Activated T-cell treated with anti-CD3 and anti-CD28 coated beads, Interleukin-2, amount 50 U/mL, for 4 hours (primary cell): ENCODE measurements at regions not wholly inside any gene's neighbourhood (a gene's known extent, or its start where the extent isn't known, plus 50 kb on each side); places are given as distances from the start of the nearest gene placed in this dataset.

Experiments used
- ATAC-seq, 2 donors: fragments of 200-7000 bp; cut with Tn5 transposase; one replicate each; pipeline ENCODE4 v1.10.0; 2021
- DNase-seq: peaks from one replicate; pipeline ENCODE4 v3.0.0-alpha.2; 2020
- H3K27me3 Mint-ChIP-seq: one replicate; pipeline ENCODE4 v1.8.0; 2021; ENCODE audit warnings: low read depth, mixed read lengths
- H3K36me3 Mint-ChIP-seq: one replicate; pipeline ENCODE4 v1.8.0; 2022; ENCODE audit warnings: mixed read lengths; ENCODE audit not compliant: insufficient read depth
- H3K4me1 Mint-ChIP-seq: one replicate; pipeline ENCODE4 v1.8.0; 2021; ENCODE audit warnings: low read depth, mixed read lengths
- H3K4me3 Mint-ChIP-seq: one replicate; pipeline ENCODE4 v1.8.0; 2021; ENCODE audit warnings: mild to moderate bottlenecking, moderate library complexity, mixed read lengths
- H3K9me3 Mint-ChIP-seq: one replicate; pipeline ENCODE4 v1.8.0; 2021; ENCODE audit warnings: mixed read lengths

- ATAC-seq, result no peak
- Mint-ChIP-seq H3K4me3 (no peak overlapping the region), H3K9me3 (peaks cover 5% of the 10 kb centered on the region), H3K27me3 (peaks cover 3% of the 10 kb centered on the region), H3K4me1 (no peaks in the 10 kb centered on the region), H3K36me3 (no peaks in the 10 kb centered on the region)
- no peak for DNase-seq
Observed at GRCh38 chr12:88951177-88951576, 370.9 kb upstream of the KITLG start.

GRCh38 chr12:88947486-88948043 lies 367.3 kb upstream of the KITLG start:
- no peaks in the 10 kb centered on the region for H3K36me3 Mint-ChIP-seq

GRCh38 chr12:88946372-88946997 lies 366.2 kb upstream of the KITLG start:
- Mint-ChIP-seq H3K9me3 (peaks cover 5% of the 10 kb centered on the region), H3K27me3 (peaks cover 8% of the 10 kb centered on the region), H3K36me3 (no peaks in the 10 kb centered on the region), H3K4me3 (no peak overlapping the region), H3K4me1 (no peaks in the 10 kb centered on the region)
- ATAC-seq (no peak), DNase-seq (no peak)

More at GRCh38 chr12:88947486-88948043, 367.3 kb upstream of the KITLG start:
- H3K4me3 Mint-ChIP-seq, result no peak overlapping the region
- H3K4me1 Mint-ChIP-seq, result no peaks in the 10 kb centered on the region
- ATAC-seq, result no peak
- peaks cover 8% of the 10 kb centered on the region for H3K27me3 Mint-ChIP-seq
- peaks cover 5% of the 10 kb centered on the region for H3K9me3 Mint-ChIP-seq
- no peak for DNase-seq

GRCh38 chr12:88945051-88945732 lies 364.9 kb upstream of the KITLG start:
- Mint-ChIP-seq H3K9me3 (peaks cover 5% of the 10 kb centered on the region), H3K4me1 (no peaks in the 10 kb centered on the region), H3K4me3 (no peak overlapping the region), H3K36me3 (no peaks in the 10 kb centered on the region), H3K27me3 (peaks cover 8% of the 10 kb centered on the region)
- ATAC-seq (no peak), DNase-seq (no peak)

GRCh38 chr12:88944397-88944796 lies 364.1 kb upstream of the KITLG start:
- Mint-ChIP-seq H3K4me3 (no peak overlapping the region), H3K9me3 (peaks cover 2% of the 10 kb centered on the region), H3K27me3 (peaks cover 8% of the 10 kb centered on the region), H3K36me3 (no peaks in the 10 kb centered on the region), H3K4me1 (no peaks in the 10 kb centered on the region)
- DNase-seq, result no peak
- no peak for ATAC-seq

- no peak for DNase-seq
- no peaks in the 10 kb centered on the region for H3K36me3 Mint-ChIP-seq
- H3K9me3 Mint-ChIP-seq, result no peaks in the 10 kb centered on the region
- H3K4me3 Mint-ChIP-seq, result no peak overlapping the region
- peaks cover 2% of the 10 kb centered on the region for H3K27me3 Mint-ChIP-seq
- ATAC-seq, result no peak
- H3K4me1 Mint-ChIP-seq, result no peaks in the 10 kb centered on the region
Observed at GRCh38 chr12:88940854-88941253, 360.6 kb upstream of the KITLG start.

GRCh38 chr12:88935856-88936255 lies 355.6 kb upstream of the KITLG start:
- Mint-ChIP-seq H3K4me3 (no peak overlapping the region), H3K9me3 (no peaks in the 10 kb centered on the region)

GRCh38 chr12:88934163-88934747 lies 354.0 kb upstream of the KITLG start:
- H3K9me3 Mint-ChIP-seq, result no peaks in the 10 kb centered on the region
- H3K36me3 Mint-ChIP-seq, result no peaks in the 10 kb centered on the region
- no peak overlapping the region for H3K4me3 Mint-ChIP-seq
- peaks cover 4% of the 10 kb centered on the region for H3K27me3 Mint-ChIP-seq
- DNase-seq (no peak), ATAC-seq (no peak)
- H3K4me1 Mint-ChIP-seq, result no peaks in the 10 kb centered on the region

More at GRCh38 chr12:88935856-88936255, 355.6 kb upstream of the KITLG start:
- no peak for ATAC-seq
- DNase-seq, result no peak
- H3K4me1 Mint-ChIP-seq, result no peaks in the 10 kb centered on the region
- no peaks in the 10 kb centered on the region for H3K27me3 Mint-ChIP-seq
- no peaks in the 10 kb centered on the region for H3K36me3 Mint-ChIP-seq

GRCh38 chr12:88932457-88932856 lies 352.2 kb upstream of the KITLG start:
- no peak for ATAC-seq
- no peak overlapping the region for H3K4me3 Mint-ChIP-seq
- H3K36me3 Mint-ChIP-seq, result no peaks in the 10 kb centered on the region
- no peaks in the 10 kb centered on the region for H3K4me1 Mint-ChIP-seq
- DNase-seq, result no peak
- peaks cover 4% of the 10 kb centered on the region for H3K27me3 Mint-ChIP-seq
- H3K9me3 Mint-ChIP-seq, result no peaks in the 10 kb centered on the region

GRCh38 chr12:88931598-88931997 lies 351.3 kb upstream of the KITLG start:
- Mint-ChIP-seq H3K4me1 (no peaks in the 10 kb centered on the region), H3K27me3 (peaks cover 4% of the 10 kb centered on the region), H3K4me3 (no peak overlapping the region), H3K36me3 (no peaks in the 10 kb centered on the region), H3K9me3 (no peaks in the 10 kb centered on the region)
- DNase-seq (no peak), ATAC-seq (no peak)

- no peak for DNase-seq
- H3K9me3 Mint-ChIP-seq, result no peaks in the 10 kb centered on the region
Observed at GRCh38 chr12:88925454-88925853, 345.2 kb upstream of the KITLG start.

GRCh38 chr12:88924162-88924561 lies 343.9 kb upstream of the KITLG start:
- ATAC-seq (no peak), DNase-seq (no peak)
- Mint-ChIP-seq H3K27me3 (no peaks in the 10 kb centered on the region), H3K4me3 (no peak overlapping the region), H3K9me3 (peaks cover 3% of the 10 kb centered on the region), H3K4me1 (no peaks in the 10 kb centered on the region), H3K36me3 (no peaks in the 10 kb centered on the region)

More at GRCh38 chr12:88925454-88925853, 345.2 kb upstream of the KITLG start:
- H3K27me3 Mint-ChIP-seq, result peaks cover under 1% of the 10 kb centered on the region
- H3K4me1 Mint-ChIP-seq, result no peaks in the 10 kb centered on the region
- ATAC-seq, result no peak
- H3K4me3 Mint-ChIP-seq, result no peak overlapping the region
- H3K36me3 Mint-ChIP-seq, result no peaks in the 10 kb centered on the region

- Mint-ChIP-seq H3K27me3 (no peaks in the 10 kb centered on the region), H3K4me1 (no peaks in the 10 kb centered on the region), H3K9me3 (peaks cover 3% of the 10 kb centered on the region), H3K4me3 (no peak overlapping the region), H3K36me3 (no peaks in the 10 kb centered on the region)
- ATAC-seq, result no peak
- DNase-seq, result no peak
Observed at GRCh38 chr12:88923631-88924030, 343.4 kb upstream of the KITLG start.

- H3K4me3 Mint-ChIP-seq, result no peak overlapping the region
- H3K9me3 Mint-ChIP-seq, result peaks cover 3% of the 10 kb centered on the region
- no peaks in the 10 kb centered on the region for H3K4me1 Mint-ChIP-seq
- DNase-seq (no peak), ATAC-seq (no peak)
- H3K36me3 Mint-ChIP-seq, result no peaks in the 10 kb centered on the region
- no peaks in the 10 kb centered on the region for H3K27me3 Mint-ChIP-seq
Observed at GRCh38 chr12:88922816-88923215, 342.5 kb upstream of the KITLG start.
